Neuron (in vitro differentiated cells): ENCODE measurements at regions not wholly inside any gene's neighbourhood (a gene's known extent, or its start where the extent isn't known, plus 50 kb on each side); places are given as distances from the start of the nearest gene placed in this dataset.
"Not testable (repeated sequence)": the region's sequence is repeated elsewhere in the genome, so short reads cannot be mapped to it uniquely, and the experiment has no call there.

Source experiments
- H2AFZ ChIP-seq: one replicate; pipeline ENCODE4 v1.6.1; 2013; ENCODE audit warnings: low read depth, mild to moderate bottlenecking, inconsistent platforms, low read length, moderate library complexity
- H3K27me3 ChIP-seq: one replicate; pipeline ENCODE4 v1.6.1; 2013; ENCODE audit warnings: low read length; ENCODE audit not compliant: insufficient read depth
- H3K36me3 ChIP-seq: one replicate; pipeline ENCODE4 v1.6.1; 2013; ENCODE audit warnings: low read length; ENCODE audit not compliant: insufficient read depth
- H3K4me1 ChIP-seq: one replicate; pipeline ENCODE4 v1.6.1; 2013; ENCODE audit warnings: low read length; ENCODE audit not compliant: insufficient read depth
- H3K4me3 ChIP-seq: 2 replicates; pipeline ENCODE4 v1.5.1; 2013; ENCODE audit warnings: mild to moderate bottlenecking, low read length, moderate library complexity
- H3K9me3 ChIP-seq: one replicate; pipeline ENCODE4 v1.6.1; 2013; ENCODE audit warnings: low read length

DNA sequence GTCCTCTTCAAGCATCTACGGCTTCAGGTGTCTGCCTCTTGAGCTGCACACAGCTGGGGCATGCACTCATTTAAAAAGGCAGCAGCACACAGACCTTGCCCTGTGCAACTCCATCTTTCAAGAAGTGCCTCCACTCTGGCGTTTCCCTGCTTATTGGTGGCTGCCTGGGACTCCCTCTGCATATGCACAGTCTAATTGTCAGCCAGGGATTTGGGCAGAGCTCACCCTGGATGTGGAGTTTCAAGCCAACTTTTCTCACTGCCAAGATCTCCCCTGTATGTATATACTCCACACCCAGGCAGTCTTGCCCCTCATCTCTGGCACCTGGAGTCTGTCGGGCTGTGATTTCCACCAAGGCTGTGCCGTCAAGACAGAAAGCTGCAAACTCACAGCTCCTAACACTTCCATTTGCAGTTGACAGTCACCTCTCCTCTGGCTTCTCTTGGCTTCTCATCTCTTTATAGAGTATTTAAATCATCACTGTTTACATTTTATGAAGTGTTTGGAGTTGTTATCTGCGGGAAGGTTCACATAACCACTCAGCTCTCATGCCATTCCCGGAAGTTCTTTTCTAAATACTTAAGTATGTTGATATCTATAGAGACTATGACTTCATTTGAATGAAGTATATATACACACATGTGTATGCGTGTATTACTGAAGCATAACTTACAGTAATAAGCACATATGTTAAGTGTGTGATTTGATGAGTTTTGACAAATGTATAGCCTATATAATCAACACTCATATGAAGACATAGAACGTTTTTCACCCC lies 128.2 kb downstream of the NPIPB11 start:
- not testable (repeated sequence) for H3K27me3 ChIP-seq

DNA sequence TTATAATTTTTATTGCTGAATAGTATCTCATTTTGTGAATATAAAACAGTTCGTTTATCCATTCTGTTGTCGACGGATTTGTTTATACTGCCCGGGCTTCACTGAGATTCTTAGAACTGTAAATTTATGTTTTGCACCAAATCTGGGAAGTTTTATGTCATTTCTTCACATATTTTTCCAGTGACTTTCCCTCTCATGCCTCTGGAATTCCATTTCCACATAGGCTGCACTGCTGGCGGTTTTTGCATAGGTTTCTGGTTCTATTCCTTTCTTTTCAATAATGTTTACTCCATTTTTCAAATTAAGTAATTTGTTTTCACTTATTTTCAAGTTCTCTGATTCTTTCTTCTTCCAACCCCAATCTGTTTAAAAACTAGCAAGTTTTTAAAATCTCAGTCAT lies 130.1 kb downstream of the NPIPB11 start:
- H2AFZ ChIP-seq, H3K9me3 ChIP-seq, H3K36me3 ChIP-seq, H3K27me3 ChIP-seq, H3K4me1 ChIP-seq, H3K4me3 ChIP-seq: not testable (repeated sequence)

More for the DNA sequence above, 128.2 kb downstream of the NPIPB11 start:
- H3K4me3 ChIP-seq, H2AFZ ChIP-seq, H3K9me3 ChIP-seq, H3K4me1 ChIP-seq, H3K36me3 ChIP-seq: not testable (repeated sequence)

DNA sequence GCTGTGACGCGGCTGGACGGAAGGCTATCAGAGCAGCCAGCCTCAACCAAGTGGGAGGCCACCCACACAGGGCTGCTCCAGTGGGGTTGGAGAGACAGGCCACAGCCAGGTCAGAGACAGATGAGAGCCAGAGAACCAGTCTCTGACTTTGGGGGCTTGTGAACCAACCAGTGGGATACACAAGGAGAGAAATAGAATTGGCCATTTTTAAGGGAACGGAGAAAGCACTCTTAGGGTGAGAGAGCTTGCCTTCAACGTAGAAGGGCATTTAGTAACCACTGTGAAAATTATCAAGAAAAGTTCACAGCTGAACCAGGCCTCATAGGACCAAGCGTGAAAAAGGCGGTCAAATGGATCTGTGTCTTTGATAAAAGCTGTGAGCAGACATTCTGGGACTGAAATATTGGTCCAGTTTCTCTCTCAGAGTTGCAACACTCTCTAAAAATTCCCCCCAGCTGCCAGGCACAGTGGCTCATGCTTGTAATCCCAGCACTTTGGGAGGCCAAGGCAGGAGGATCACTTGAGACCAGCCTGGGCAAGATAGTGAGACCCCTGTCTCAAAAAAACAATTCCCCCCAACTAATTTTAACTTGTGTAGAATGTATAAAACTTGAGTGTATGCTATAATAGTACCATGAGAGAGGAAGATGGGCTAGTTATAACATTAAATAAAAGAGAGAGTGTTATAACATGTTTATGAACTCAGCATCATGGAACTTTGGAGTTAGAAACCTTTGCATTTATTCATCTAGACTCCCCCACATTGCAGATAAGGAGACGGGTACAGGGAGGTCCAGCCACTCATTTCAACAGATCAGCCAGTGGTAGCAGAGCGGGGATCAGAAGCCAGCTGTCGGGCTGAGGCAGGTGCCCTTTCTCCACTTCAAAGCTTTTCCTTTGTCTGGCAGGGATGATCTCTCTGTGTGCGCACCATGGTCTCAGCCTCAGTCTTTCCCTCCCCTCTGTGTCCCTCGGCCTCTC lies 132.2 kb downstream of the NPIPB11 start:
- peaks cover 10% of the 10 kb centered on the region for H3K4me1 ChIP-seq
- not testable (repeated sequence) for H3K4me3 ChIP-seq, H2AFZ ChIP-seq, H3K27me3 ChIP-seq, H3K9me3 ChIP-seq, H3K36me3 ChIP-seq

DNA sequence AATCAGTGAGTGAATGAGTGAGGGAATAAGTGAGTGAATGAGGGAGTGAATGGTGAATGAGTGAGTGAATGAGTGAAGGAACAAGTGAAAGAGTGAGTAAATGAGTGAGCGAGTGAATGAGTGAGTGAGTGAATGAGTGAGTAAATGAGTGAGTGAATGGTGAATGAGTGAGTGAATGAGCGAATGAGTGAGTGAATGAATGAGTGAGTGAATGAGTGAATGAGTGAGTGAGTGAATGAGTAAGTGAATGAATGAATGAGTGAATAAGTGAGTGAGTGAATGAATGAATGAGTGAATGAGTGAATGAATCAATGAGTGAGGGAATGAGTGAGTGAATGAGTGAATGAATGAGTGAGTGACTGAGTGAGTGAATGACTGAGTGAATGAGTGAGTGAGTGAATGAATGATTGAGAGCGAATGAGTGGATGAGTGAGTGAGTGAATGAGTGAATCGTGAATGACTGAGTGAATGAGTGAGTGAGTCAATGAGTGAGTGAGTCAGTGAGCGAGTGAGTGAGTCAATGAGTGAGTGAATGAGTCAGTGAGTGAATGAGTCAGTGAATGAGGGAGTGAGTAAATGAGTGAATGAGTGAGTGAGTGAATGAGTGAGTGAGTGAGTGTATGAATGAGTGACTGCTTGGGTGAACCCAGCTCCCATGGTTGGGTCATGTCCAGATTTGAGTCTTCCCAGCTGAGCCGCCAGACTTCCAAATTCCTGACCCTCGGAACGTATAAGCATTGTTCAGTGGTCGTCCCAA lies 133.0 kb downstream of the NPIPB11 start:
- not testable (repeated sequence) for H3K9me3 ChIP-seq, H3K27me3 ChIP-seq, H3K4me1 ChIP-seq, H3K4me3 ChIP-seq, H2AFZ ChIP-seq, H3K36me3 ChIP-seq

DNA sequence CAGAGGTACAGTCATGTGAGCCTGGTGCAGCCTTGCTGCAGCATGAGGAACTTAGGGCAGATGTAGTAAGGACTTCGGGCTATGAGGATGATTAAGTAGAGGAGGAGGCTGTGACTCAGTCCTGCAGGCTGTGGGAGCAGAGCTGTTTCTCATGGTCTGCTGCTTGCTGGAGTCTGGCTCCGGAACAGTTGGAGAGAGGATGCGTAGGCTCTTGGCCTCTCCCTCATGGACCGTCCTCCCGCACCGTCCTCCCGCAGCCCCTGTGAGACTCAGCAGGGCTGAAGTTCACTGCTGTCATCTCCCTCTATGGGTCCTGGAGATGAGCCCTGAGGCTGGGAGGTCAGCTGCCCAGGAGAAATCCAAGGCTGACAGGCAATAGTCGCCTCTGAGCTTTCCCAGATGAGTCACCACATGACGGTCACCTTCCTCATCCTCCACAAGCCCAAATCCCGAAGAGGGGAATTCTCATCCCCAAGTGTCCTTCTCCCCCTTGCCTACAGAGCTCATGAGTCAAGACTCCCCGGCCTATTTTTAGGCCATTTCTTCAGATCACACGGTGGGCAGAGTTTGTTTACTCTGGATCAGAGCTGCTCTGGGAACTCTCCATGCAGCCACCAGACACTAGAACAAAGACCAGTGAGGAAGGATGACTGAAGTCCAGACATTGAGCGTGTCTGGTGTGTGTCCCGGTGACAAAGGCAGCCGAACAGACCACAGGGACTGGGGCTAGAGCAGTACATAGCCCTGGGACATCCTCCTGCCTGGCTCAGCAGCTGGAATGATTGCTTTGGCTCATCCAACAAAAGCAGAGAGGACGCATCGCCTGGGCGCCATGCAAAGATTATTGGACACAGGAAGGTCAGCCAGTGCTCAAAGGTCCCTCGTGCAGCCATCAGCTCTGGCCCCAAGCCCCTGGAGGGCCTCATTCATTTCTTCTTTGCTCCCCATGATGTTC lies 134.5 kb downstream of the NPIPB11 start:
- H3K36me3 ChIP-seq, H3K4me3 ChIP-seq, H3K4me1 ChIP-seq, H2AFZ ChIP-seq, H3K27me3 ChIP-seq, H3K9me3 ChIP-seq: not testable (repeated sequence)

DNA sequence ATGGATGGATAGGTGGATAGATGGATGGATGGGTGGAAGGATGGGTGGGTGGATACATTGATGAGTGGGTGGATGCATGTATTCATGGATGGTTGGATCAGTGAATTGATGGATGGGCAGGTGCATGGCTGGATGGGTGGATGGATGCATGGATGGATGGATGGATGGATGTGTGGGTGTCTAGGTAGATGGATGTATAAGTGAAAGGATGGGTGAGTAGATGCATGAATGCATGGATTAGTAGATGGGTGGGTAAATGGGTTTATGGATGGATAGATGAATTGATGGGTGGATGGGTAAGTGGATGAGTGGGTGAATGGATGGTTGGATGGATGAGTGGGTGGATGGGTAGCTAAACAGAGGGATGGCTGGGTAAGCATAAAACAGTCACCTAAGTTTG lies 135.6 kb downstream of the NPIPB11 start:
- H2AFZ ChIP-seq, H3K4me3 ChIP-seq, H3K27me3 ChIP-seq, H3K4me1 ChIP-seq, H3K9me3 ChIP-seq, H3K36me3 ChIP-seq: not testable (repeated sequence)

DNA sequence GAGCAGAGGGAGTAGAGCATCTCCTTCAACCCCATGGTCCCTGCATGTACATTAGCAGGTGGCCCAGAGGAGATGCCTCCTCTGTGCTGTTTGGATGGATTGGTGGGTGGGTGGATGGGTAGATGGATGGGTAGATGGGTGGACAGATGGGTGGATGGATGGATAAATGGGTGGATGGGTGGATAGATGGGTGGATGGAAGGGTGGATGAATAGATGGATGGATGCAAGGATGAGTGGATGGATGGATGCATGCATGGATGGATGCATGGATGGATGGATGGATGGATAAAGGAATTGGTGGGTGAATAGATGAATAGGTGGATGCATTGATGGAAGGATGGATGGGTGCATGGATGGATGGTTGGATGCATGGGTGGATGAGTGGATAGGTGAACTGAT lies 136.5 kb downstream of the NPIPB11 start:
- not testable (repeated sequence) for H2AFZ ChIP-seq

DNA sequence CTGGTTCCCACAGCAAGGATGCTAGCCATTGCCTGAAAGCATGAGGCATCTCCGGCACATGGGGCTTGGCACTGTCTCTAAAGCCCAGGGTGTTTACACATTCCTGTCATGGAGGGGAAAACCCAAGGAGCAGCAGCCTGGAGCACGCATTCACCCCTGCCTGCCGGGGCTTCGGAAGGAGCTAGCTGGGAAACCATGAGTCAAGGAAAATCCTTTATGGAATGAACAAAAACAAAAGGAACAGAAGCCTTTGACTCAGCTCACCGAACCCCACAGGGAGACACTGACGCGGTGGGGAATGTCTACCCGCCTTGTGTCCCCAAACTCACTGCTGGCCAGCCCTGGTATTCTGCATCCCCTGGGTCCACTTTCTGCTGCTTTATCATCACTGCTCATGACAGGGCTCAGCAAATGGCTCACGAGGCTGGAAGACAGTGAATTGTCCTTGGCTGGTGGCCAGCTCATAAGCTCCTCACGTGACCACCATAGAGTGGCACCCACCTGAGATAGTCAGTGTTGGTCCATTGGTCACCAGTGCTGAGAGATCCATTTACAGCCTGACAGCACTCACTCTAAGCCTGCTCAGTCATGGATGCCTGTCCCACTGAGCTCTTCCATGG lies 137.2 kb downstream of the NPIPB11 start:
- not testable (repeated sequence) for H3K27me3 ChIP-seq, H3K9me3 ChIP-seq, H3K36me3 ChIP-seq, H3K4me3 ChIP-seq, H3K4me1 ChIP-seq, H2AFZ ChIP-seq

More for the DNA sequence above, 136.5 kb downstream of the NPIPB11 start:
- not testable (repeated sequence) for H3K4me1 ChIP-seq, H3K27me3 ChIP-seq, H3K4me3 ChIP-seq, H3K36me3 ChIP-seq, H3K9me3 ChIP-seq

DNA sequence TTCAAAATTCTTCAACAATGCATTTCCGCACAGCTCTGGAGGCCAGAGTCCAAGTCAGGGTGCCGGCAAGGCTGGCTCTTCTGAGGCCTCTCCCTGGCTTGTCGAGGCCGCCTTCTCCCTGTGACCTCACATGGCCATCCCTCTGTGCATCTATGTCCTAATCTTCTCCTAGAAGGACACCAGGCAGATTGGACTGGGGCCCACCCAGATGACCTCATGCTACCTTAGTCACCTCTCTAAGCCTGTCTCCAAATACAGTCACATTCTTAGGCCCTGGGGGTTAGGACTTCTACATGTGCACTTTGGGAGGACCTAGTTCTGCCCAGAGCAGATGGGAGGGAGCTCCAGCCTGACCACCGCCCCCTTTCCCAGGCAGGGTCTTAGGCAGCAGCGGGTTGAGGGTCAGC lies 137.7 kb downstream of the NPIPB11 start:
- not testable (repeated sequence) for H3K9me3 ChIP-seq, H3K36me3 ChIP-seq, H3K4me3 ChIP-seq, H3K4me1 ChIP-seq, H2AFZ ChIP-seq, H3K27me3 ChIP-seq

DNA sequence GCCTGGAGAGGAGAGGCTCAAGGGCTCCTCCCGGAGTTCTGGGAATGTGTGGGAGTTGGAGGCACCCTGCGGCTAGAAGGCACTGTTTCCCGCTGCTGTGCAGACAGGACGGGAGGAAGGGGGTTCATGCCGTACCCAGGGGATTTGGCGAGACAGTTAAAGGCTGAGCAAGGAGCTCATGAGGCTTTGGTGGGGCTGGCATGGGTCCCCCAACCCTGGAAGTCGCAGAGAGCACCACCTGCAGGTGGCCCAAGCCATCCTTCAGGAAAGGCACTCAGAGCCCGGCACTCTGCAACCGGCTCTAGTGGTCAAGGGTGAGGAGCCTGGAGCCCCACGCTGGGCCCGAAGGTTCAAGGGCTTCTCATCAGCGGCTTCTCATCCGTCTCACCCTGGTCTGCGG lies 138.2 kb downstream of the NPIPB11 start:
- not testable (repeated sequence) for H3K4me1 ChIP-seq, H3K36me3 ChIP-seq, H3K9me3 ChIP-seq, H2AFZ ChIP-seq, H3K27me3 ChIP-seq, H3K4me3 ChIP-seq

DNA sequence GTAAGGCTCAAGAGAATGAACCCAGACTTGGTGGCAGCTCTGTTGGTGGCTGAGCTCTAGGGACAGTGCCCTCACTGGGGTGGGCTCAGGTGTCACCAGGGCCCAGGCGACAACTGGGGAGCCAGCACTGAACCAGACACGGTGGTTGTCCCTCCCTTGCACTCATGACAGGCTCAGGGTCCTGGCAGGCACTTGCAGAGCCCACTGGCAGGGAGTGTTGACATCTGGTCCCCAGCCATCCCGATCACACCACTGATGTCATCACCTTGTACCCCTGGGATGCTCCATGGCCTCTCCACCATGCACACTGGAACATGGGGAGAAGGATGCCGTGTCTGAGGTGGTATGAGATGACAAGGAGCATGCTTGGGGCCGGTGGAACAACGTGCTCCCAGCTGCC lies 138.6 kb downstream of the NPIPB11 start:
- not testable (repeated sequence) for H3K36me3 ChIP-seq, H3K4me1 ChIP-seq, H3K4me3 ChIP-seq, H2AFZ ChIP-seq, H3K27me3 ChIP-seq, H3K9me3 ChIP-seq

DNA sequence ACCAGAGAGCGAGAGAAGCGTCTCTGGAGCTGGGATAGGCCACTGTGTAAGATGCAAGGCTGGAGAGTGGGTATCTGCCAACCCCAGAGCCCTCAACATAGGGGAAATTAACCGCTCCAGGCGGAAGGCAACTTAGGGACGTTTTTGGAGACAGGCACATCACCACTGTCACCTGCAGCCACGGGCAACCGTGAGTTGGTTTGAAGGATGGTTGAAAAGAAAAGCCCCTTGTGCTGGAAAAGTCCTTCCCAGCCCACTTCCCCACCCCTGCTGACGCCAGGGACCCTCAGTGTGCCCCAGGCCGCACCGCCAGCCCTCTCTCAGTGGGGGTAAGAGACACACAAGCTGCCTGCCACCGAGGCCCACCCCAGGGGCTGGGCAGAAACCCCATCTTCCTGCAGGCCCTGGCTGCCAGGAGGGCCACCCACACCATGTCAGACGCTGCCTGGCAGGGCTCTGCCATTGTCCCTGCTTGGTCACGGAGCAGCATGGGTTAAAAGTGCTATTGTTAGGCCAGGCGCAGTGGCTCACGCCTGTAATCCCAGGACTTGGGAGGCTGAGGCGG lies 139.4 kb downstream of the NPIPB11 start:
- not testable (repeated sequence) for H2AFZ ChIP-seq, H3K27me3 ChIP-seq, H3K4me1 ChIP-seq, H3K4me3 ChIP-seq, H3K9me3 ChIP-seq, H3K36me3 ChIP-seq
